ENCODE measurements at regions not wholly inside any gene's neighbourhood (a gene's known extent, or its start where the extent isn't known, plus 50 kb on each side); places are given as distances from the start of the nearest gene placed in this dataset.
"Not testable (repeated sequence)": the region's sequence is repeated elsewhere in the genome, so short reads cannot be mapped to it uniquely, and the experiment has no call there.

GRCh38 chr3:178140531-178141304 lies 395.5 kb upstream of the KCNMB2 start:
- no peaks in the 10 kb centered on the region for H3K36me3 ChIP-seq
- no peak for TF ChIP-seq POLR2A (IDR thresholded peaks at IDR 0.05)
- TF ChIP-seq CTCF (IDR thresholded peaks at IDR 0.05): no peak
- no peak overlapping the region for H3K27ac ChIP-seq
- ATAC-seq (no peak), DNase-seq (no peak)
- H3K27me3 ChIP-seq: no peaks in the 10 kb centered on the region
- H3K9me3 ChIP-seq: peaks cover 0 to 5% (median 0%) of the 10 kb centered on the region in 12 donors
- no peak overlapping the region for H3K4me3 ChIP-seq
- H3K4me1 ChIP-seq: peaks cover 0 to 8% (median 0%) of the 10 kb centered on the region in 12 donors
- WGBS, 4 donors: 74 to 79% (median 78%) methylated on average over 4 of the region's 4 CpGs
- intact Hi-C loops (cut with DNase I): no loop called here

DNA sequence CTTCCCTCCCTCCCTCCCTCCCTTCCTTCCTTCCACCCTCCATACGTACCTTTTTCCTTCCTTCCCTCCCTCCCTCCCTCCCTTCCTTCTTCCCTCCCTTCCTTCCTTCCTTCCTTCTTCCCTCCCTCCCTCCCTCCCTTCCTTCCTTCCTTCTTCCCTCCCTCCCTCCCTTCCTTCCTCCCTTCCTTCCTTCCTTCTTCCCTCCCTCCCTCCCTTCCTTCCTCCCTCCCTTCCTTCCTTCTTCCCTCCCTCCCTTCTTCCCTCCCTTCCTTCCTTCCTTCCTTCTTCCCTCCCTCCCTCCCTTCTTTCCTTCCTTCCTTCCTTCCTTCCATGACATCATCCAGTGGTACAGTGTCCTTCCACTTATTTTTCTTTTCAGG lies 394.9 kb upstream of the KCNMB2 start:
- H3K27ac ChIP-seq; DNase-seq; ATAC-seq; intact Hi-C loops (cut with DNase I); H3K36me3 ChIP-seq; H3K9me3 ChIP-seq; H3K27me3 ChIP-seq; H3K4me3 ChIP-seq; H3K4me1 ChIP-seq: not testable (repeated sequence)
- no CpG with 5 or more reads among the region's 1 CpG for WGBS, 4 donors

DNA sequence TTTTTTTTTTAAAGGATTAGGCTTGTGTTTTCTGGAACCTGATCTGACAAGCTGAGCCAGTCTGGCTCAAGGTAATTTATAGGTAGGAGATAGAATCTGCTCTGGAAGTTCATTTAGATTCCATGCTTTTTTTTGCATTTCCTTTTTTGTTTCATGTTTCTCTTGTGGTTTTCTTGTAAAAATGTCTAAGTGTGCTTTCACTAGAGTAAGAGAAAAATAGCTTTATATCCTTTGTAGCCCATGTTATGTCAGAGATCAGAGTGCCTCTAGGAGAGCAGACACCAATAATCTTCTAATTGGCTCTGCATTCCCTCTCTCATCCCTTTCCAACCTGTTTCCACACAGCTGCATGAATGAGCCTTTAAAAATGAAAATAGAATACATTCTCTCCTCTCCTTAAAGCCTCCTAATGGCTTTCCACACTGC lies 389.8 kb upstream of the KCNMB2 start:
- no peaks in the 10 kb centered on the region for H3K27me3 ChIP-seq
- no peak overlapping the region for H3K4me3 ChIP-seq
- TF ChIP-seq POLR2A (IDR thresholded peaks at IDR 0.05) (no peak), CTCF (IDR thresholded peaks at IDR 0.05) (no peak)
- no peaks in the 10 kb centered on the region for H3K36me3 ChIP-seq
- H3K9me3 ChIP-seq: no peaks in the 10 kb centered on the region
- no peak overlapping the region for H3K27ac ChIP-seq
- DNase-seq (no peak), ATAC-seq (no peak)
- no peaks in the 10 kb centered on the region for H3K4me1 ChIP-seq
- intact Hi-C loops (cut with DNase I): no loop called here

DNA sequence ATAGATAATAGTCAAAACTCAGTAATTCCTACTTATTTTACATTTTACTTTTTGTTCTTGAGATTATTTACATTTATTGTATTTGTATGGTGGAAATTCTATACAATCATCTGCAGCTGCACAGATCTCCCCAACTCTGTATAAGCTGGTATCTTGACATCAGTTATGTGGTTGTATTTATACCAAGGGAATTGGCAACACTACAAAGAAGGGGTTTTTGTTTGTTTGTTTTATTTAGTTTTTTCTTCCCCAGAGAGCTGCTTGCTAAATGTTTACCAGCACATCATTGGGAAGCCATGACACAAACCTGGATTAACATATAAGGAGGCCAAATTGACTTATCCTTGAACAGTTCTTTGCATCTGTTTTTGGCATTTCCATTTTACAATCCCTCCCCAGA lies 389.2 kb upstream of the KCNMB2 start:
- Histone ChIP-seq H3K27me3 (no peaks in the 10 kb centered on the region), H3K9me3 (no peaks in the 10 kb centered on the region), H3K4me1 (no peaks in the 10 kb centered on the region), H3K4me3 (no peak overlapping the region), H3K36me3 (no peaks in the 10 kb centered on the region), H3K27ac (no peak overlapping the region)
- DNase-seq (no peak), ATAC-seq (no peak)
- intact Hi-C loops (cut with DNase I): no loop called here
- TF ChIP-seq CTCF (IDR thresholded peaks at IDR 0.05) (no peak), POLR2A (IDR thresholded peaks at IDR 0.05) (no peak)

All from heart left ventricle (tissue), 16 donors.